Activated CD4-positive, alpha-beta T cell treated with anti-CD3 and anti-CD28 coated beads, Interleukin-2, amount 50 U/mL, for 24 hours (primary cell): ENCODE measurements at regions not wholly inside any gene's neighbourhood (a gene's known extent, or its start where the extent isn't known, plus 50 kb on each side); places are given as distances from the start of the nearest gene placed in this dataset.
"Not testable (repeated sequence)": the region's sequence is repeated elsewhere in the genome, so short reads cannot be mapped to it uniquely, and the experiment has no call there.

Experiments used
- DNase-seq, 2 donors: peaks; one replicate each; pipeline ENCODE4 v3.0.0-alpha.2; 2020; ENCODE audit warnings: low read depth in 1 of 2, low spot score in 1 of 2

GRCh38 chr7:76971201-76971600 is 61.0 kb downstream of the SPDYE17 start:
- DNase-seq: not testable (repeated sequence)

GRCh38 chr7:76969892-76970291 is 62.3 kb downstream of the SPDYE17 start:
- DNase-seq: not testable (repeated sequence)

GRCh38 chr7:76965731-76966548 is 66.2 kb downstream of the SPDYE17 start:
- DNase-seq: not testable (repeated sequence)

GRCh38 chr7:76964050-76964449 is 68.1 kb downstream of the SPDYE17 start:
- DNase-seq: not testable (repeated sequence)

- not testable (repeated sequence) for DNase-seq
These were observed 69.1 kb downstream of the SPDYE17 start for GRCh38 chr7:76963061-76963460.

GRCh38 chr7:76960400-76960986 is 71.7 kb downstream of the SPDYE17 start:
- DNase-seq: not testable (repeated sequence)

- DNase-seq: not testable (repeated sequence)
These were observed 72.4 kb downstream of the SPDYE17 start for GRCh38 chr7:76959573-76960399.

GRCh38 chr7:76956531-76956930 is 75.6 kb downstream of the SPDYE17 start:
- not testable (repeated sequence) for DNase-seq

- DNase-seq: not testable (repeated sequence)
These were observed 77.0 kb downstream of the SPDYE17 start for GRCh38 chr7:76955124-76955523.

- DNase-seq: not testable (repeated sequence)
These were observed 87.6 kb downstream of the SPDYE17 start for GRCh38 chr7:76944603-76945002.

GRCh38 chr7:76941809-76942765 is 90.1 kb downstream of the SPDYE17 start:
- DNase-seq: not testable (repeated sequence)

- not testable (repeated sequence) for DNase-seq
These were observed 94.4 kb downstream of the SPDYE17 start for GRCh38 chr7:76937781-76938180.

- DNase-seq: not testable (repeated sequence)
These were observed 94.8 kb downstream of the SPDYE17 start for GRCh38 chr7:76937330-76937729.

- DNase-seq: not testable (repeated sequence)
These were observed 95.8 kb downstream of the SPDYE17 start for GRCh38 chr7:76936346-76936745.

GRCh38 chr7:76934711-76935110 is 97.5 kb downstream of the SPDYE17 start:
- not testable (repeated sequence) for DNase-seq

GRCh38 chr7:76932957-76933356 is 99.2 kb downstream of the SPDYE17 start:
- not testable (repeated sequence) for DNase-seq

- DNase-seq: not testable (repeated sequence)
These were observed 100.7 kb downstream of the SPDYE17 start for GRCh38 chr7:76931441-76931840.

- DNase-seq: not testable (repeated sequence)
These were observed 101.7 kb downstream of the SPDYE17 start for GRCh38 chr7:76930416-76930815.

- not testable (repeated sequence) for DNase-seq
These were observed 103.4 kb downstream of the SPDYE17 start for GRCh38 chr7:76928751-76929150.

GRCh38 chr7:76927741-76928393 is 104.3 kb downstream of the SPDYE17 start:
- DNase-seq: not testable (repeated sequence)
